Activated T-cell treated with anti-CD3 and anti-CD28 coated beads for 1 hour (primary cell): ENCODE measurements at regions not wholly inside any gene's neighbourhood (a gene's known extent, or its start where the extent isn't known, plus 50 kb on each side); places are given as distances from the start of the nearest gene placed in this dataset.

ENCODE experiments used
- DNase-seq: peaks from one replicate; pipeline ENCODE4 v3.0.0-alpha.2; 2020; ENCODE audit warnings: low read depth

GRCh38 chr6:56766139-56766805 lies 123.6 kb upstream of the DST start:
- DNase-seq, result no peak

DNA sequence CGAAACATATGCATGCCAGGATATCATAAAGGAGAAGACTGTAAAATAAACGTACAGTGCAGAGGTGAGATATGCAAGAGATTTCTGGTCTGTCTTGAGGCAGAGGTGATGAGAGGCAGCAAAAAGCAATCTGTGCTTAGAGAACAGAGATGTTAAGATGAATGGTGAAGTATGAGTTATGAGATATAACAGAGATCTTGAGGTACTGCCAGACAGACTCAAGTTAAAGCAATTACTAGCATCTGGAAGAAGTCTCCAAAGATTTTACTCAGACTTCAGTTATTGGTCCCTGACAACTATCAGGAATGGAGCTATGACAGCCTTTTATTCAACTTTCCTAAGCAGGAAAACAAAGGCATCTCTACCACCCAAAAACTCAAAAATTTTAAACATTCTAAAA lies 122.8 kb upstream of the DST start:
- DNase-seq, result no peak

GRCh38 chr6:56764081-56764566 lies 121.4 kb upstream of the DST start:
- DNase-seq, result no peak

DNA sequence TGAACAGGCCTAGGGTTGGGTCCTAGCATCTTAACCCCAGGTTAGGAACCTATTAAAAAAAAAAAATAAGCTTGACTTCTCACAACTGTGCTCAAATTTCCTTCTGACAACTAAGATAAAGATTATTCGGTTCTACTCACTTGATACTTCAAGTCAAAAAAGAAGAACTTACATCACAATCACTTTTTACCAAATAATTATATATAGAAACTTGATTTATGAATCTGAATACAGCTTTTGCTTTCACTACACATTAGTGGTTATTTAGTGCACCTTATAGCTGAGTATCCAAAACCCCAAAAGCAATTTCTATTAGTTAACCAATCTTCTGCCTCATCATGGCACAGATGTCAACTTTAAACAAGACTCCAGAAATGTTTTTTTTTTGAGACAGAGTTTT lies 119.0 kb upstream of the DST start:
- DNase-seq, result no peak

GRCh38 chr6:56760842-56761241 lies 118.2 kb upstream of the DST start:
- no peak for DNase-seq

GRCh38 chr6:56759521-56759920 lies 116.8 kb upstream of the DST start:
- no peak for DNase-seq

DNA sequence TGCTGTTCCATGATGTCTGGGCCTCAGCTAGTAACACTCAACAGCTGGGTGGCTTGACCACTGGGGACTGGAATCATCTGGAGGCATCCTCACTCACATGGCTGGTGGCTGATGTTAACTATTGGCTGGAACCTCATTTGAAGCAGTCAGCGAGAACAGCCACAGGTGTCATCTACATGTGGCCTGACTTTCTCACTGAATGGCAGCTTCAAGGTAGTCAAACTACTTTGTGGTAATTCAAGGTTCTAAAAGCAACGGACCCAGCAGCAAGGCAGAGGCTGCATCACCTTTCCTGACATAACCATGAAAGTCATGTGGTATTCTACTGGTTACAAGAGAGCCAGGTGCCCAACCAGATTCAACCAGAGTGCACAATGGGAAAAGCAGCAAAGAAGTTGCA lies 115.9 kb upstream of the DST start:
- DNase-seq, result no peak

DNA sequence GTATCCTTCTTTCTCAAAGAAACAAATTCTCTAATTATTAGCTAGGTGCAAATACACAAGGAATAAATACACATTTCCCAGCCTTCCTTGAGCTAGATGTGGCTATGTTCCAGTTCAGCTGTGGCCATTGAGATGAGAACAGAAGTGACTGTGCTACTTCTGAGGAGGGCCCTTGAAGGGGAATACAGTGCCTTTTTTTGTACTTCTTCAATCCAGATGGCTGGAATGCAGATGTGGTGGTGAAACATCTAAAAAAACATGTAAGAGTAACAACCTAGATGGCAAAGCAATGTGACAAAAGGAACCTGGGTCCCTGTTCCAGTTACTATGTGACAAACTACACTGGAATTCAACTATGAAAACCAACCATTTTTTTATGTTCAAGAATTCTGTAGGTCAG lies 115.4 kb upstream of the DST start:
- DNase-seq, result no peak

DNA sequence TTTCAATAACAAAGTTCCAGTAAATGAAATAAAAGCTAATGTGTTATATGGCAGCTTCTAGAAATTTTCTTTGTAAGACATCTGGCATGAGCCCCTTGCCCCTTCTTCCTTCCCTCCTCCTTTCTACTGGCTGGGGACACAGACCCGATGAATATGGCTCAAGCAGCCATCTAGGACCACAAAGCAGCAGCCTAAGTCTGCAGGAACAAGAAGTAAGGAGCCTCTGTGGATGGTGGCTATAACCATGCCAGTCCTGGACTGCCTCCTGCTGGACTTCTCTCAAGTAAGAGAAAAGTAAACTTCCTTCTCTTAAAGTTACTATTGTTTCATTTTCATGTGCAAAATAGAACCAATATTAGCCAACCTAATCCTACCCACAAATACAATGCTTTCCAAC lies 114.9 kb upstream of the DST start:
- no peak for DNase-seq

DNA sequence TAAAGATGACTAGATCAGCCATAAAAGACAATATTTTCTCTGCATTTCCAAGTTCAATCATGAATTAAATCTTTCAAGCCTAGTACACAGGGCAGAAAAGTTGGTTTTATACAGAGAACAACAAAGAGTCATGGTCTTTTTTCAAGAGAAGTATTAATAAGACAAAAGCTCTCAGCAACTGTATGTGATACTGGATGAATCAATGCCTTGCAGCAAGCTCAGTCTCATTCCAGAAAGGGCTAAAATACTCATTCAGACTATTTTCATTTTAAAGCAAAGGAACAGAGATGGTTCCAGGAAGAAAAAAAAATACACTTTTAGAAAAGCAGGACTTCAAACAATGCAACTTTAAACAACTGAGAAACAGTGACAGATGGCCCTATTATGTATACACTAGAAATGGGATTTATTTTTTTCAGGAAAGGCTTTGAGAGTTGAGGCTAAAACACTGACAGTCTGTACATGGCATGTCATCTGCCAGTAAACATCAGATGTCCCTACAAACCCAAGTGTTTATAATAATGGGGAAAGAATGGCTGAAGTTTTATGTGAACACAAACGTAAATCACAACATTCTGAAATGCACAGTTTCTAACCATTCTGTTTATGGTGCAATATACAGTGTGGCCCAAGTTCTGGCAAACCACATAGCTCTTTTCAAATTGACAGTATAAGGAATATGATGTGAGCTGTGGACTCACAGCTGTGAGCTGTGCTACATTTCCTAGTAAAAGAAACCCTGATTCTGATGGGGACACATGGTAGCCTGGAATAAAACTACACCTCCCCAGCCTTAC lies 114.3 kb upstream of the DST start:
- DNase-seq, result no peak

GRCh38 chr6:56756219-56756789 lies 113.6 kb upstream of the DST start:
- no peak for DNase-seq

DNA sequence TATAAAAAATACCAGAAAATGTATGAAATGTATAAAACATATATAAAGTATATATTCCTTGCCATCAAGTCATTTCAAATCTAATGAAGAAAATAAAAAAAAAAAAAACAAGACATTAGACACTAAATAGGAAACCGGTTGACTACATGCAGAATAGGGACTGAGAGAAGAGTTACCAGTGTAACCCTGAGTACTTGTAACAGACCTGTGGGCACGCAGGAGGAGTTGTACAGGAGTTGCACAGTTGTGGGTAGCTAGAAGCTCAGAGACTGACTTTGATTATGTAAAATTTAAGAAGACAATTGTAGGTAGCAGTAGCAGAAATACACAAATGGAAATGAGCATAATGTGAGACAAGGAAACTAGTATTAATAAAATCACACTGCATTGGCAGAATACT lies 112.4 kb upstream of the DST start:
- no peak for DNase-seq

GRCh38 chr6:56753811-56754210 lies 111.1 kb upstream of the DST start:
- DNase-seq, result no peak

DNA sequence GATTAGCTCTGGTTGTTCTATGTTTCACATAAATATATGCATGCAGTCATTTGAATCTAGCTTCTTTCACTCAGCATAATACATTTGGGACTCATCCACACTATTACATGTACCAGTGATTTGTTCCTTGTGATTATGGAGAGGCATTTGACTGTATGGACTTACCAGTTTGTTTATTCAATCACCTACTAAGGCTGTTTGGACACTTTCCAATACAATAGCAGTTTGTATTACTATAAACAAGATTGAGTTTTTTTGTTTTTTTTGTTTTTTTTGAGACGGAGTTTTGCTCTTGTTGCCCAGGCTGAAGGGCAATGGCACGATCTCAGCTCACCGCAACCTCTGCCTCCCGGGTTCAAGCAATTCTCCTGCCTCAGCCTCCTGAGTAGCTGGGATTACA lies 109.8 kb upstream of the DST start:
- no peak for DNase-seq

DNA sequence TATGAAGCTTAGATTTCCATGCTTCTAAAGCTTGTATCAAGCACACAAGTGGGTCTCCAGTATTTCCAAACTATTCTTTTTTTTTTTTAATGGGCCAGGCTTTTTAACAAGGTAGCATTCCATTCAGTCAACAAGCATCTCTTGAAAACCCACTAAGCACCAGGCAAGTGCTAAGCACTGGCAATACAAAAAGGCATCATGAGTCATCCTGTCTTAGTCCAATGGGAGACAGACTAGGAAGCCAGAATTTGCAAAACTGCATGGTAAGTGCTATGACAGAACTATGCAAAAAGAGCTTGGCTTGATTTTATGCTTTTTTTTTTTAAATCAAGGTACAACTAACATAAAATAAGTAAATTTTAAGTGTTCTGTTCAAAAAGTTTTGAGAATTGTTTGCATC lies 109.3 kb upstream of the DST start:
- no peak for DNase-seq

GRCh38 chr6:56751604-56752003 lies 108.9 kb upstream of the DST start:
- DNase-seq, result no peak

DNA sequence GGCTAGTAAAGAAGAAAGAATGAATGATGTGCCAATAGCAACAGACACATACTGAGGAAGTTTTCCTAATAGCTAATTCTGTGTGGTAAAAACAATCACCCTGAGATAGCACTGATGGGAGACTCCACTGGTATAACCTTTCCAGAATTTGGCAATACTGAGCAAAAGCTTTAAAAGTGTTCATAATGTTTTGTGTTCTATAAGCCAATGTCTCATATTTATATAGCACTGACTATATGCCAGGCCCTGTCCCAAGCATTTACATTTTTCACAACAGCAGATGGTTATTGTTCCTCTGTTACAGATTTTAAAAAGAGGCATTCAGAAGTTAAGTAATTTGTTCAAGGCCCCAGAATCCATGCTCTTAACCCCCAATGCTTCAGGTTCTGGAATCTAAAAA lies 108.0 kb upstream of the DST start:
- DNase-seq, result no peak

DNA sequence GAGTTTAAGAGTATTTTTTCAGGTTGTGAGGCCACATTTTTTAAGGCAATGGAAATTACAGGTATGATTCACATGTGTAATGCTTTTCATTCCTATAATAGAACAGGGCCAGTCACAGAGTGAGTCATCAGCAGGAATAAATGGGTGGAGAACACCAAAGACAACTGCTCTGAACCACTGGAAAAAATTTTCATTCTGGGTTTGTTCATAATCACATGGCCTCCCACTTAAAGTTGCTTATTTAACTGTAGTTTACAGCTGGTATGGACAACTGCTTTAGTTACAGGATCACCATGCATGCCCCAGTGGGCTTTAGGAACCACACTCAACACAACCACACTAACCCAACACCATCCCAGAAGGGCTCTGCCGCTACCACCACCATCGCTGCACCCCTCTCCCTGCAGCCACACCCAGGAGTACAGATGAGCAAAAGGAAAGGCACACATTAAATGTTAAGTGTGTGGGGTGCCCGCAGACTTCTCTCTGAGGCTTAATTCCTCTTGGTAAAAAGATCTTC lies 107.0 kb upstream of the DST start:
- DNase-seq, result no peak

DNA sequence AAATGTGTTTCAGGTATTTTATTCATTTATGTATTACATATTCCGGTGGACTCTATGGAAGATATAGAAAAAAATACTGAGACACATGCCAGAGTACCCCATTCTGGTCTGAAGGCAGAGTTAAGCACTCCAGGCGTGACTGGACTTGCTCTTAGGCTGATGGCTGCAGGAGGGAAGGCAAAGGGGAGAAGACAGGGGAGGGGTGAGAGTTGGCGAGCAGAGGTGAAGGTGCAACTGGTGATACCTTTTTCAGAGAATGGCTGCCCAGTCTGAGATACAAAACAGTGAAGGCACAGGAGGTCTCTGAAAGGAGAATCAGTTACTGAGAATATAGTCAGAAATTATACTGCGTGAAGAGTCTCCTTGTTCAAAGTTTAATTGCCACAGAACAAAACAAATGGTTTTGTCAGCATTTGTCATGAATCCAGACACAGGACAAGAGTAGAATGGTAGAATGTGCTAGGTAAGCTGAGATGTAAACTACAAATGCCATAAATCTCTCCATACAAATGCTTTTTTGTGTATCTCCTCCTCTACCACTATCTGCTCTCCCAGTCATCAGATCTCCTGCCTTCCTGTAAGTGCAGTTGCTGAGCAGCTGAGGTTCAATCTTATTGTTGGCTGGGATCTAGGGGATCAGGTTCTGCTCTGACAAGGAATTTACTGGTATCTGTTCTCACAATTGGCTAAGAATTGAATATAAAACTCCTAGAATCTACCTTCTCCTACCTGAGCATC lies 104.2 kb upstream of the DST start:
- DNase-seq, result no peak

DNA sequence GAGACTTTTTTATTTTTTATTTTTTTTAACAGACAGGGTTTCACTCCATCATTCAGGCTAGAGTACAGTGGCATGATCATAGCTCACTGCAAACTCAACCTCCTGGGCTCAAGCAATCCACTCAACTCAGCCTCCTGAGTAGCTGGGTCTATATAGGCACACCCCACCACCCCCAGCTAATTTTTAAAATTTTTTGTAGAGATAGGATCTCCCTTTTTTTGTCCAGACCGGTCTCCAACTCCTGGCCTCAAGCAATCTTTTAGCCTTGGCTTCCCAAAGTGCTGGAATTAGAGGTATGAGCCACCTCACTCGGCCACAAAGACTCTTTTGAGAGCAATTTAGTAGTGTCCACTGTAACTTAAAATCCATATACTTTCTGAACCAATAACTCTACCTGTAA lies 103.3 kb upstream of the DST start:
- no peak for DNase-seq

- no peak for DNase-seq
Observed at GRCh38 chr6:56745081-56745480, 102.4 kb upstream of the DST start.

GRCh38 chr6:56744528-56744927 lies 101.8 kb upstream of the DST start:
- DNase-seq, result no peak
